ENCODE measurements at regions not wholly inside any gene's neighbourhood (a gene's known extent, or its start where the extent isn't known, plus 50 kb on each side); places are given as distances from the start of the nearest gene placed in this dataset.

GRCh38 chr10:100612601-100613595 lies 77.2 kb downstream of the HIF1AN start:
- H3K36me3 ChIP-seq, result no peaks in the 10 kb centered on the region
- no peaks in the 10 kb centered on the region for H3K4me1 ChIP-seq
- H3K27ac ChIP-seq, result no peak overlapping the region
- H3K4me2 ChIP-seq, result no peak overlapping the region
- H3K27me3 ChIP-seq, result no peaks in the 10 kb centered on the region
- no peaks in the 10 kb centered on the region for H3K9me3 ChIP-seq
- H4K20me1 ChIP-seq, result no peaks in the 10 kb centered on the region
- H3K9ac ChIP-seq, result no peak overlapping the region
- TF ChIP-seq Cebpa-rat (IDR thresholded peaks at IDR 0.05), result no peak
- no peak overlapping the region for H3K4me3 ChIP-seq

DNA sequence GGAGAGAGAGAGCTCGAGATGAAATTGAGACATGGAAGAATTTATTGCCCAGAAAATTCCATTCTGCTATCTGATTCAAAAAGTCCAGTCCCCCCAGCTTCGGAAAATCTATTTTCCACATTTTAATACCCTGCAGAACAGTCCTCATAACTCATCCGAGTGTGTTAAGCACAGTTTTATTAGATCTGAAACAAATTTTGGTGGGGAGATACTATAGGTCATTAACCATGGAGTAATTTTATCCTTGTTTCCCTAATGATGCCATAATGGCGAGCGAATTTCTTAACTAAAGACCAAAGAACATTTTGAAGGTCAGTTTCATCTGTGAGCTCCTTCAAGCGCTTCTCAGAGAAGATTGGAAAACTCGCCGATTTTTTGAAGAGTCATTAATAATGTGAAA lies 78.1 kb downstream of the HIF1AN start:
- H3K4me2 ChIP-seq, result no peak overlapping the region
- no peak overlapping the region for H3K9ac ChIP-seq
- H3K27ac ChIP-seq, result no peak overlapping the region
- H3K27me3 ChIP-seq, result no peaks in the 10 kb centered on the region
- no peaks in the 10 kb centered on the region for H4K20me1 ChIP-seq
- no peak overlapping the region for H3K4me3 ChIP-seq
- H3K4me1 ChIP-seq, result no peaks in the 10 kb centered on the region
- H3K36me3 ChIP-seq, result no peaks in the 10 kb centered on the region
- H3K9me3 ChIP-seq, result no peaks in the 10 kb centered on the region
- TF ChIP-seq Cebpa-rat (IDR thresholded peaks at IDR 0.05), result no peak

GRCh38 chr10:100614429-100615095 lies 78.8 kb downstream of the HIF1AN start:
- Histone ChIP-seq H3K4me2 (no peak overlapping the region), H3K4me1 (no peaks in the 10 kb centered on the region), H3K9me3 (no peaks in the 10 kb centered on the region), H3K27ac (no peak overlapping the region), H3K36me3 (no peaks in the 10 kb centered on the region), H3K4me3 (no peak overlapping the region), H3K27me3 (no peaks in the 10 kb centered on the region), H4K20me1 (no peaks in the 10 kb centered on the region), H3K9ac (no peak overlapping the region)
- no peak for TF ChIP-seq Cebpa-rat (IDR thresholded peaks at IDR 0.05)

DNA sequence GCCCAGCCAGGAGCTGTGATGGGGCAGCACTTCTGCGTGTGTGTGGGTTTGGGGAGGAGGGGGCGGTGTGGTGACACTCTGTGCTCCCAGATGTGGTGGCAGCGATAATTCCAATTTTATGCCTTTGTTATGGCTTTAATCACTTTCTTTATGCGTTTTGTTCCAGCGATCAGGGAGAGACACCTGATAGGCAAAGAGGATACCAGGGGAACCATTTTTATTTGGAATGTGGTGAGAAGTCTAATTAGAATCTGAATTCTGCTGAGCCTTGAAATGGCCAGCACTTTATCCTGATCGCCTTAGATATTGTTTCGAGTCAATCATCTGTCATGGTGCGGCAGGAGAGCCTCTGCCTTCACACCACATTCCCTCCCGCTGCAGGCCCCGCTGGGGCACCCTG lies 79.5 kb downstream of the HIF1AN start:
- H3K9me3 ChIP-seq, result no peaks in the 10 kb centered on the region
- no peak overlapping the region for H3K9ac ChIP-seq
- no peak overlapping the region for H3K4me2 ChIP-seq
- no peak overlapping the region for H3K27ac ChIP-seq
- no peaks in the 10 kb centered on the region for H3K36me3 ChIP-seq
- no peak for TF ChIP-seq Cebpa-rat (IDR thresholded peaks at IDR 0.05)
- no peaks in the 10 kb centered on the region for H3K4me1 ChIP-seq
- no peak overlapping the region for H3K4me3 ChIP-seq
- H4K20me1 ChIP-seq, result no peaks in the 10 kb centered on the region
- H3K27me3 ChIP-seq, result peaks cover 5% of the 10 kb centered on the region; the same call in 1 of the 2 replicates

GRCh38 chr10:100615908-100616307 lies 80.2 kb downstream of the HIF1AN start:
- H3K36me3 ChIP-seq, result no peaks in the 10 kb centered on the region
- no peak overlapping the region for H3K27ac ChIP-seq
- no peak overlapping the region for H3K4me3 ChIP-seq
- TF ChIP-seq Cebpa-rat (IDR thresholded peaks at IDR 0.05), result no peak
- H3K4me1 ChIP-seq, result no peaks in the 10 kb centered on the region
- H4K20me1 ChIP-seq, result no peaks in the 10 kb centered on the region
- H3K9me3 ChIP-seq, result no peaks in the 10 kb centered on the region
- H3K27me3 ChIP-seq, result peaks cover 12% of the 10 kb centered on the region
- no peak overlapping the region for H3K9ac ChIP-seq
- H3K4me2 ChIP-seq, result no peak overlapping the region

- Histone ChIP-seq H3K4me3 (no peak overlapping the region), H3K9me3 (no peaks in the 10 kb centered on the region), H3K9ac (no peak overlapping the region), H3K27me3 (peaks cover 15% of the 10 kb centered on the region), H3K36me3 (no peaks in the 10 kb centered on the region), H4K20me1 (no peaks in the 10 kb centered on the region), H3K4me1 (no peaks in the 10 kb centered on the region), H3K4me2 (no peak overlapping the region), H3K27ac (no peak overlapping the region)
- TF ChIP-seq Cebpa-rat (IDR thresholded peaks at IDR 0.05), result no peak
Measured at GRCh38 chr10:100618091-100618615, 82.4 kb downstream of the HIF1AN start.

DNA sequence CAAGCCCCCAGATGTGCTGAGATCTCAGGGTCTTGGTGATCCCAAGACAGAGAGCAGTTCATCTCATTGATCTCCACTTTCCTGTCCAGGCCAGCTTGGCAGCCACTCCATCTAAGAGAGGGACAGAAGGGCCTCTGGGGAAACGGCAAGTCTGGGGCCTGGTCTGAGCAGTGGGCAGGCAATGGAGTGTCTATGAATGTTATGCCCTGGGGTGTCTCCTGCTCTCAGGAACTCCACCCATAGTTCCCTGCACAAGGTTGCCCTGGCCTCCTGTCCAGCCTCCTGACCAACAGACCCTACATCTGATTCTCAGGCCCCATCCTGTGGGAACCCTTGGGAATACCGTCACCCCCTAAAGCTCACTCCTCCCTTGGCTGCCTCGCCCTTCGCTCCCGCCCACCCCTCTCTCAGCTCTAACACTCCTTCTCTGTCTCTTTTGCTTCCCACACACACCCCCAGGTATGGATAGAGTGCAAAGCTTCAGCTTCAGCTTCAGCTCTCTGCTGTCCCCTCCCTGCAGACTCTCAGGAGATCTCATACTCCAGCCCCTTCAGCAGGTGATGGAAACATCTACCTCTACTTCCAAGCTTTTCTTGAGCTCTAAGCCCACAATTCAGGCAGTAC lies 83.0 kb downstream of the HIF1AN start:
- Histone ChIP-seq H3K4me2 (no peak overlapping the region), H3K4me3 (no peak overlapping the region), H3K9me3 (no peaks in the 10 kb centered on the region), H4K20me1 (no peaks in the 10 kb centered on the region), H3K9ac (no peak overlapping the region), H3K27ac (no peak overlapping the region), H3K4me1 (no peaks in the 10 kb centered on the region), H3K27me3 (peaks cover 15% of the 10 kb centered on the region), H3K36me3 (no peaks in the 10 kb centered on the region)
- no peak for TF ChIP-seq Cebpa-rat (IDR thresholded peaks at IDR 0.05)

- no peak for TF ChIP-seq Cebpa-rat (IDR thresholded peaks at IDR 0.05)
- Histone ChIP-seq H4K20me1 (no peaks in the 10 kb centered on the region), H3K27ac (no peak overlapping the region), H3K4me1 (no peaks in the 10 kb centered on the region), H3K4me2 (no peak overlapping the region), H3K9ac (no peak overlapping the region), H3K9me3 (no peaks in the 10 kb centered on the region), H3K4me3 (no peak overlapping the region), H3K36me3 (no peaks in the 10 kb centered on the region), H3K27me3 (peaks cover 15% of the 10 kb centered on the region)
Measured at GRCh38 chr10:100620087-100620835, 84.5 kb downstream of the HIF1AN start.

All from BLaER1 (cell line).